NCI-H2029 (cell line): ENCODE measurements at regions not wholly inside any gene's neighbourhood (a gene's known extent, or its start where the extent isn't known, plus 50 kb on each side); places are given as distances from the start of the nearest gene placed in this dataset.
"Not testable (repeated sequence)": the region's sequence is repeated elsewhere in the genome, so short reads cannot be mapped to it uniquely, and the experiment has no call there.

Experiments
- DNase-seq: peaks from one replicate; lab custom pipeline; 2025; lab: John Stamatoyannopoulos, UW

- no peak for DNase-seq
Measured at GRCh38 chr4:181752516-181752915, 490.7 kb upstream of the TENM3 start.

GRCh38 chr4:181753207-181753606 lies 490.0 kb upstream of the TENM3 start:
- DNase-seq: no peak

GRCh38 chr4:181755846-181756245 lies 487.4 kb upstream of the TENM3 start:
- DNase-seq: no peak

- no peak for DNase-seq
Measured at GRCh38 chr4:181756451-181757095, 486.6 kb upstream of the TENM3 start.

GRCh38 chr4:181757098-181757497 lies 486.1 kb upstream of the TENM3 start:
- DNase-seq: no peak

GRCh38 chr4:181757910-181758660 lies 485.1 kb upstream of the TENM3 start:
- no peak for DNase-seq

GRCh38 chr4:181760560-181760959 lies 482.6 kb upstream of the TENM3 start:
- no peak for DNase-seq

GRCh38 chr4:181761156-181761555 lies 482.0 kb upstream of the TENM3 start:
- no peak for DNase-seq

GRCh38 chr4:181766061-181766548 lies 477.1 kb upstream of the TENM3 start:
- DNase-seq: no peak

GRCh38 chr4:181770971-181771370 lies 472.2 kb upstream of the TENM3 start:
- no peak for DNase-seq

- no peak for DNase-seq
Measured at GRCh38 chr4:181775298-181775697, 467.9 kb upstream of the TENM3 start.

- no peak for DNase-seq
Measured at GRCh38 chr4:181776264-181777054, 466.7 kb upstream of the TENM3 start.

GRCh38 chr4:181777518-181777917 lies 465.7 kb upstream of the TENM3 start:
- no peak for DNase-seq

- DNase-seq: no peak
Measured at GRCh38 chr4:181784881-181785280, 458.3 kb upstream of the TENM3 start.

- DNase-seq: no peak
Measured at GRCh38 chr4:181792641-181793040, 450.6 kb upstream of the TENM3 start.

- no peak for DNase-seq
Measured at GRCh38 chr4:181793096-181793495, 450.1 kb upstream of the TENM3 start.

GRCh38 chr4:181796502-181796901 lies 446.7 kb upstream of the TENM3 start:
- DNase-seq: no peak

GRCh38 chr4:181798536-181798935 lies 444.7 kb upstream of the TENM3 start:
- DNase-seq: no peak

GRCh38 chr4:181799561-181800069 lies 443.6 kb upstream of the TENM3 start:
- no peak for DNase-seq

- DNase-seq: no peak
Measured at GRCh38 chr4:181802207-181802606, 441.0 kb upstream of the TENM3 start.

- no peak for DNase-seq
Measured at GRCh38 chr4:181807771-181808170, 435.4 kb upstream of the TENM3 start.

- DNase-seq: no peak
Measured at GRCh38 chr4:181810711-181811110, 432.5 kb upstream of the TENM3 start.

GRCh38 chr4:181811550-181811949 lies 431.7 kb upstream of the TENM3 start:
- not testable (repeated sequence) for DNase-seq
